Neural crest cell (in vitro differentiated cells): ENCODE measurements at regions not wholly inside any gene's neighbourhood (a gene's known extent, or its start where the extent isn't known, plus 50 kb on each side); places are given as distances from the start of the nearest gene placed in this dataset.

Source experiments
- DNase-seq: peaks from one replicate; pipeline ENCODE4 v3.0.0; 2021; ENCODE audit warnings: low read depth, mixed read lengths, low spot score
- H3K27ac Mint-ChIP-seq: one replicate; pipeline ENCODE4 v1.8.0; 2021; ENCODE audit warnings: mild to moderate bottlenecking, mixed read lengths; ENCODE audit not compliant: unreplicated experiment
- H3K27me3 Mint-ChIP-seq: 2 replicates; pipeline ENCODE4 v1.8.0; 2021; ENCODE audit warnings: low read depth, mild to moderate bottlenecking, mixed read lengths
- H3K36me3 Mint-ChIP-seq: 2 replicates; pipeline ENCODE4 v1.8.0; 2021; ENCODE audit warnings: low read depth, mild to moderate bottlenecking, mixed read lengths
- H3K4me1 Mint-ChIP-seq: 2 replicates; pipeline ENCODE4 v1.8.0; 2021; ENCODE audit warnings: mixed read lengths
- H3K4me3 Mint-ChIP-seq: one replicate; pipeline ENCODE4 v1.8.0; 2021; ENCODE audit warnings: mild to moderate bottlenecking, mixed read lengths
- H3K9me3 Mint-ChIP-seq: 2 replicates; pipeline ENCODE4 v1.8.0; 2021; ENCODE audit warnings: mixed read lengths
- CTCF ChIP-seq: fragments of 200-600 bp; sonication (generic); conservative IDR thresholded peaks from 2 replicates; pipeline ENCODE4 v1.5.0; 2021; ENCODE audit warnings: antibody characterized with exemption, mild to moderate bottlenecking

GRCh38 chr15:47918877-47919276 lies 201.6 kb downstream of the SEMA6D start:
- no peaks in the 10 kb centered on the region for H3K4me1 Mint-ChIP-seq
- no peaks in the 10 kb centered on the region for H3K27me3 Mint-ChIP-seq
- H3K27ac Mint-ChIP-seq: no peak overlapping the region
- H3K4me3 Mint-ChIP-seq: no peak overlapping the region
- no peaks in the 10 kb centered on the region for H3K9me3 Mint-ChIP-seq
- no peak for DNase-seq
- TF ChIP-seq CTCF: no peak
- H3K36me3 Mint-ChIP-seq: no peaks in the 10 kb centered on the region

DNA sequence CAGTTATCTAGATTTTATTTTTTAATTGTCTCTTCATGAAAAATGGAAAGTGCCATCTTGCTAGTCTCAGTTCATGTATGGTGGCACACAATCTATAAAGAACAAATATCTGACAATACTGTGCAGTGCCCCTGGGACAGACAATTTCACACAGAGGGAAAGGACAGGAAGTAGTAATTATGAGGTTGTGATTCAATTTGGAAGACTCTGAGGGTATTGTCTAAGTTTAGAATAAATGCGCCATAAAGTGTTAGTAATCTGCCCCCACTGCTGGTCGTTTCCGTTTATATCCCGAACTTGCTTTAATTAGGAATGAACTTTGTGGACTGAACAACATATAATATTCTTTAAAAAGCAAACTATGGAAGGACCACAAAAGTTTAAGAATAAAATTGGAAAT lies 196.4 kb upstream of the SLC24A5 start:
- peaks cover 3% of the 10 kb centered on the region for H3K9me3 Mint-ChIP-seq
- H3K27me3 Mint-ChIP-seq: no peaks in the 10 kb centered on the region
- TF ChIP-seq CTCF: no peak
- no peak overlapping the region for H3K4me3 Mint-ChIP-seq
- no peak overlapping the region for H3K27ac Mint-ChIP-seq
- H3K4me1 Mint-ChIP-seq: peaks cover 5% of the 10 kb centered on the region
- DNase-seq: no peak
- no peaks in the 10 kb centered on the region for H3K36me3 Mint-ChIP-seq

- Mint-ChIP-seq H3K4me1 (peaks cover 3% of the 10 kb centered on the region), H3K27ac (no peak overlapping the region), H3K9me3 (peaks cover 3% of the 10 kb centered on the region), H3K4me3 (no peak overlapping the region), H3K36me3 (no peaks in the 10 kb centered on the region), H3K27me3 (no peaks in the 10 kb centered on the region)
- no peak for TF ChIP-seq CTCF
- DNase-seq: no peak
Observed at GRCh38 chr15:47929138-47929803, 191.5 kb upstream of the SLC24A5 start.

DNA sequence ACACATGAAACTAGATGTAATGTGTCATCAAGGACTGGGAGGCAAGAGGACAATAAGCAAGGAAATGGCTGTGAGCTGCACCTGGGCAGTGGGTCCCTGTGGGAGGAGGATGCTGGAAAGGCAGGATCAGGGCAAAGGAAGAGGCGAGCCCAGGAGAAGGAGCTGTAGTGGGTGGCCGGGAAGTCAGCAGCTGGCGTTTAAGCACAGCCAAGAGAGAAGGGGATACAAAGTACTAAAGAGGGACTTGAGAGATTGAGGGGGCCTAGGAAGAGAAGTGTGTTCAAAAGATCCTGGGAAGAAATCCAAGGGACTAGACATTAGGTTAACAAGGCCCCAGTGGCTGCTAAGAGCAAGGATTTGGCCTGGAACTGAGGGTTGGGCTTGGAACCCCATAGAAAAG lies 188.5 kb upstream of the SLC24A5 start:
- no peaks in the 10 kb centered on the region for H3K36me3 Mint-ChIP-seq
- no peaks in the 10 kb centered on the region for H3K4me1 Mint-ChIP-seq
- H3K4me3 Mint-ChIP-seq: no peak overlapping the region
- TF ChIP-seq CTCF: no peak
- peaks cover 3% of the 10 kb centered on the region for H3K9me3 Mint-ChIP-seq
- no peak overlapping the region for H3K27ac Mint-ChIP-seq
- DNase-seq: no peak
- no peaks in the 10 kb centered on the region for H3K27me3 Mint-ChIP-seq

- Mint-ChIP-seq H3K9me3 (peaks cover 3% of the 10 kb centered on the region), H3K4me3 (no peak overlapping the region), H3K27me3 (no peaks in the 10 kb centered on the region), H3K27ac (no peak overlapping the region), H3K4me1 (no peaks in the 10 kb centered on the region), H3K36me3 (no peaks in the 10 kb centered on the region)
- DNase-seq: no peak
- no peak for TF ChIP-seq CTCF
Observed at GRCh38 chr15:47932951-47933641, 187.7 kb upstream of the SLC24A5 start.
